HG03280 (cell line): ENCODE measurements at regions not wholly inside any gene's neighbourhood (a gene's known extent, or its start where the extent isn't known, plus 50 kb on each side); places are given as distances from the start of the nearest gene placed in this dataset.

Source experiments
- ATAC-seq: cut with Tn5 transposase; IDR thresholded peaks from one replicate; pipeline ENCODE4 v1.9.1; 2021; ENCODE audit warnings: mild to moderate bottlenecking, moderate library complexity; ENCODE audit not compliant: unreplicated experiment

- no peak for ATAC-seq
Measured at GRCh38 chr3:56874269-56874668, 72.5 kb upstream of the ARHGEF3 start.

GRCh38 chr3:56870436-56870835, 68.7 kb upstream of the ARHGEF3 start:
- no peak for ATAC-seq

- no peak for ATAC-seq
Measured at GRCh38 chr3:56869157-56869889, 67.6 kb upstream of the ARHGEF3 start.

GRCh38 chr3:56868706-56869105, 67.0 kb upstream of the ARHGEF3 start:
- no peak for ATAC-seq

GRCh38 chr3:56867671-56868070, 65.9 kb upstream of the ARHGEF3 start:
- no peak for ATAC-seq

GRCh38 chr3:56864918-56865524, 63.3 kb upstream of the ARHGEF3 start:
- no peak for ATAC-seq

- ATAC-seq: no peak
Measured at GRCh38 chr3:56864090-56864489, 62.3 kb upstream of the ARHGEF3 start.

- ATAC-seq: no peak
Measured at GRCh38 chr3:56862352-56863062, 60.8 kb upstream of the ARHGEF3 start.

- no peak for ATAC-seq
Measured at GRCh38 chr3:56861511-56861910, 59.8 kb upstream of the ARHGEF3 start.

GRCh38 chr3:56860939-56861338, 59.2 kb upstream of the ARHGEF3 start:
- no peak for ATAC-seq

- ATAC-seq: no peak
Measured at GRCh38 chr3:56860351-56860750, 58.6 kb upstream of the ARHGEF3 start.

- no peak for ATAC-seq
Measured at GRCh38 chr3:56858331-56858730, 56.6 kb upstream of the ARHGEF3 start.

- ATAC-seq: no peak
Measured at GRCh38 chr3:56857178-56857577, 55.4 kb upstream of the ARHGEF3 start.

- no peak for ATAC-seq
Measured at GRCh38 chr3:56856752-56857151, 55.0 kb upstream of the ARHGEF3 start.

- no peak for ATAC-seq
Measured at GRCh38 chr3:56855856-56856512, 54.2 kb upstream of the ARHGEF3 start.

- no peak for ATAC-seq
Measured at GRCh38 chr3:56854856-56855611, 53.3 kb upstream of the ARHGEF3 start.

GRCh38 chr3:56851966-56852884, 50.5 kb upstream of the ARHGEF3 start:
- no peak for ATAC-seq
